Suprapubic skin (tissue), 4 donors: ENCODE measurements at regions not wholly inside any gene's neighbourhood (a gene's known extent, or its start where the extent isn't known, plus 50 kb on each side); places are given as distances from the start of the nearest gene placed in this dataset.

Experiments
- DNase-seq, 2 donors: peaks; one replicate each; pipeline ENCODE4 v3.0.0-alpha.2; 2019; ENCODE audit warnings: low spot score in 2 of 2
- H3K27ac ChIP-seq: fragments of 200-600 bp; sonication (generic); one replicate; pipeline ENCODE4 v1.5.1; 2019
- H3K27me3 ChIP-seq: fragments of 200-600 bp; sonication (generic); one replicate; pipeline ENCODE4 v1.5.1; 2019
- H3K36me3 ChIP-seq: fragments of 200-600 bp; sonication (generic); one replicate; pipeline ENCODE4 v1.5.1; 2019
- H3K4me1 ChIP-seq: fragments of 200-600 bp; sonication (generic); one replicate; pipeline ENCODE4 v1.5.1; 2019
- H3K4me3 ChIP-seq: fragments of 200-600 bp; sonication (generic); one replicate; pipeline ENCODE4 v1.5.1; 2019; ENCODE audit warnings: mild to moderate bottlenecking
- H3K9me3 ChIP-seq: fragments of 200-600 bp; sonication (generic); one replicate; pipeline ENCODE4 v1.5.1; 2019
- EP300 ChIP-seq: sonication (generic); formaldehyde crosslinking; IDR thresholded peaks from one replicate; pipeline ENCODE4 v1.6.1; 2017; ENCODE audit warnings: antibody characterized with exemption
- POLR2A ChIP-seq, 2 donors: fragments of 450-650 bp; IDR thresholded peaks; one replicate each; pipeline ENCODE4 v1.6.1; 2017; ENCODE audit warnings: antibody characterized with exemption in 2 of 2, mild to moderate bottlenecking in 2 of 2, moderate library complexity in 2 of 2
- POLR2AphosphoS5 ChIP-seq, 3 donors: sonication (generic); formaldehyde crosslinking; IDR thresholded peaks; one replicate each; pipeline ENCODE4 v1.6.1; 2017; ENCODE audit warnings: antibody characterized with exemption in 3 of 3
- WGBS: methylation state at CpG from one replicate; pipeline ENCODE4 v1.1.5; 2018; 5-methylcytosine and 5-hydroxymethylcytosine counted together
- TF ChIP-seq, protein P1 (sequence below), 2 donors: fragments of 200-600 bp in 1 of 2; fragments of 450-650 bp in 1 of 2; sonication (generic) in 1 of 2; IDR thresholded peaks; one replicate each; pipeline ENCODE4 v1.5.1; 2016 to 2019; ENCODE audit warnings: antibody characterized with exemption in 2 of 2, mild to moderate bottlenecking in 1 of 2, moderate library complexity in 1 of 2

DNA sequence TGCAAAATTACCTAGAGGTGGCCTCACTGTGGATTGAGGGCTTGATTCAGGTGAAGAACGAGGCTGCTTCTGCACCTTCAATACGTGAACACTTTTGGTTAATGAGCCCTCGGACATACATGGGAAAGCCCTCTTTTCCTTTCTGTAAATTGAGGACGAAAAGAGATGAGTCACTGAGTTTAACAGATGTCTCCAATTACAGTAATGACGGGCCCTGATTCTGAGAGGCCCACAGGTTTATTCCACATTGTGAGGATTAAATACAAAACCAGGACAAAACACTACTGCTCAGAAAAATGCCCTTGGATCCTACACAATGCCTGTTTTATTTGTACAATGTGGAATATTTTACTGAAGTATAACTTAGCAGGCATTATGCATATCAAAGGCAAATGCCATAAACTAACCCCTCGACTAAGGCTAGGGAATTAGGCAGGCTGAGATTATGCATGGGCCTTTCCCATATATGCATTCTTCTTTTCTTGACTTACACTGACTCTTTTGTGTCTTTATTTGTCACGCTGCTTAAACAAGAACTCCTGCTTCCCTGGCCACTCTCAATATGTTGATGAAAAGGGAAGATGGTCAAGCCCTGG is 819.9 kb downstream of the OLFM4 start:
- DNase-seq: no peak

GRCh38 chr13:53854321-53854720 is 825.7 kb downstream of the OLFM4 start:
- WGBS: 94% methylated on average over 4 of the region's 4 CpGs
- no peak for DNase-seq
- TF ChIP-seq, protein P1, sequence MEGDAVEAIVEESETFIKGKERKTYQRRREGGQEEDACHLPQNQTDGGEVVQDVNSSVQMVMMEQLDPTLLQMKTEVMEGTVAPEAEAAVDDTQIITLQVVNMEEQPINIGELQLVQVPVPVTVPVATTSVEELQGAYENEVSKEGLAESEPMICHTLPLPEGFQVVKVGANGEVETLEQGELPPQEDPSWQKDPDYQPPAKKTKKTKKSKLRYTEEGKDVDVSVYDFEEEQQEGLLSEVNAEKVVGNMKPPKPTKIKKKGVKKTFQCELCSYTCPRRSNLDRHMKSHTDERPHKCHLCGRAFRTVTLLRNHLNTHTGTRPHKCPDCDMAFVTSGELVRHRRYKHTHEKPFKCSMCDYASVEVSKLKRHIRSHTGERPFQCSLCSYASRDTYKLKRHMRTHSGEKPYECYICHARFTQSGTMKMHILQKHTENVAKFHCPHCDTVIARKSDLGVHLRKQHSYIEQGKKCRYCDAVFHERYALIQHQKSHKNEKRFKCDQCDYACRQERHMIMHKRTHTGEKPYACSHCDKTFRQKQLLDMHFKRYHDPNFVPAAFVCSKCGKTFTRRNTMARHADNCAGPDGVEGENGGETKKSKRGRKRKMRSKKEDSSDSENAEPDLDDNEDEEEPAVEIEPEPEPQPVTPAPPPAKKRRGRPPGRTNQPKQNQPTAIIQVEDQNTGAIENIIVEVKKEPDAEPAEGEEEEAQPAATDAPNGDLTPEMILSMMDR (IDR thresholded peaks at IDR 0.05): no peak
- TF ChIP-seq POLR2A (IDR thresholded peaks at IDR 0.05) (no peak), POLR2AphosphoS5 (IDR thresholded peaks at IDR 0.05) (no peak), EP300 (no peak)
- no peaks in the 10 kb centered on the region for H3K27me3 ChIP-seq
- no peaks in the 10 kb centered on the region for H3K9me3 ChIP-seq
- no peak overlapping the region for H3K4me3 ChIP-seq
- H3K4me1 ChIP-seq: no peaks in the 10 kb centered on the region
- no peaks in the 10 kb centered on the region for H3K36me3 ChIP-seq
- H3K27ac ChIP-seq: no peak overlapping the region

More for the DNA sequence above, 819.9 kb downstream of the OLFM4 start:
- no peak overlapping the region for H3K27ac ChIP-seq
- no peaks in the 10 kb centered on the region for H3K36me3 ChIP-seq
- WGBS: 60% methylated on average over 7 of the region's 7 CpGs
- TF ChIP-seq, protein P1 (IDR thresholded peaks at IDR 0.05): no peak
- TF ChIP-seq POLR2AphosphoS5 (IDR thresholded peaks at IDR 0.05): no peak
- no peak for TF ChIP-seq POLR2A (IDR thresholded peaks at IDR 0.05)
- no peak for TF ChIP-seq EP300
- H3K4me1 ChIP-seq: no peaks in the 10 kb centered on the region
- no peaks in the 10 kb centered on the region for H3K9me3 ChIP-seq
- no peak overlapping the region for H3K4me3 ChIP-seq
- no peaks in the 10 kb centered on the region for H3K27me3 ChIP-seq

DNA sequence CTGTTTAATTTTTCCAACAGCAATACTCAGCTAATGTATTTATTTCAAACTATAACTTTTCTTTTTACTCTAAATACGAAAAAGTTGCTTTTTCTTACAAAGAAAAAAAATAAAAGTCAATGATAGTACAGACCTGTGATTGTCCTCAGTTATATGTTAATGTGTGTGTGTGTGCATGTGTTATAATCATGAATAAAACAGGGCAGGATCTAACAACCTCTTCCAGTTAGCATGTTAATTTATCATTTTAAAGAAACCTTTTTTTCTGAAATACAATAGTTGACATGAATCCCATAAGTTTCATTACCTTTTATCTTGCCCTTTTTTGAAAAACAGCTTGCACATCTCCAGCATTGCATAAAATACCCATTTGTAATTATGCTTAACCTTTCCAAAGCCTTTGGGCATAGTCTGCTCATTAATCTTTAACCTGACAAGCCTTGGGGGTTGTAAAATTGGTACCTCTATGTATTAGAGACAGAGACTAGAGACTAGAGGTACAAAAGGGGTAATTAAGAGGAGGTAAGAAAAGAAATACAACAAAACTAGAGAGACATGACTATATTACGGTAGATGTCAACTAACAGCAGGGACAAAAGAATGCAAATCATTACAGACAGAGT is 828.1 kb downstream of the OLFM4 start:
- Histone ChIP-seq H3K27ac (no peak overlapping the region), H3K27me3 (no peaks in the 10 kb centered on the region), H3K36me3 (no peaks in the 10 kb centered on the region), H3K4me3 (no peak overlapping the region), H3K9me3 (no peaks in the 10 kb centered on the region), H3K4me1 (no peaks in the 10 kb centered on the region)
- TF ChIP-seq POLR2AphosphoS5 (IDR thresholded peaks at IDR 0.05) (no peak), EP300 (no peak), POLR2A (IDR thresholded peaks at IDR 0.05) (no peak)
- TF ChIP-seq, protein P1 (IDR thresholded peaks at IDR 0.05): no peak
- WGBS: 59% methylated on average over 2 of the region's 2 CpGs
- no peak for DNase-seq

DNA sequence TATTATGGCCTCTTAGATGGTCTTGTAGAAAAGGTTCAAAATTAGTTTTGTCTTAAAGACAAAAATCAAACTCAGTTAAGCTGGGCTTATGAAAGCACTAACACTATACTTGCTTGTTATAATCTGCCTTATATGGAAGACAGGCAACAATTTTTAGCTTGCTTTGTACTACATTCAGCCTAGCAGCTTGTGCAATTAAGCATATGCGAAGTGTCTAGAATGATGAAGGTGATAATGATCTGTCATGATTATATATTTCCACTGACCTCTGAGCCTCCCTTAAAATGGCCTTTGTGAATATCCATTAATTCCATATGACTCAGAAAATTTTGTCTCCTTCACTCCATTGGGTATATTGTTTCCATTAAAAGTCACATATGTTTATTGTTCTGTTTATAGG is 834.9 kb downstream of the OLFM4 start:
- WGBS: 52% methylated on average over 1 of the region's 1 CpG

GRCh38 chr13:53873558-53873957 is 844.9 kb downstream of the OLFM4 start:
- H3K4me3 ChIP-seq: no peak overlapping the region
- no peak for TF ChIP-seq EP300
- no peaks in the 10 kb centered on the region for H3K36me3 ChIP-seq
- no peak overlapping the region for H3K27ac ChIP-seq
- no peaks in the 10 kb centered on the region for H3K27me3 ChIP-seq
- 80% methylated on average over 15 of the region's 15 CpGs for WGBS
- no peaks in the 10 kb centered on the region for H3K9me3 ChIP-seq
- no peak for DNase-seq
- no peaks in the 10 kb centered on the region for H3K4me1 ChIP-seq

More for the DNA sequence above, 834.9 kb downstream of the OLFM4 start:
- no peak for DNase-seq
- TF ChIP-seq POLR2AphosphoS5 (IDR thresholded peaks at IDR 0.05): no peak
- TF ChIP-seq EP300: no peak
- no peak for TF ChIP-seq POLR2A (IDR thresholded peaks at IDR 0.05)
- TF ChIP-seq, protein P1 (IDR thresholded peaks at IDR 0.05): no peak
- no peak overlapping the region for H3K27ac ChIP-seq
- H3K4me1 ChIP-seq: no peaks in the 10 kb centered on the region
- H3K9me3 ChIP-seq: no peaks in the 10 kb centered on the region
- no peaks in the 10 kb centered on the region for H3K36me3 ChIP-seq
- no peaks in the 10 kb centered on the region for H3K27me3 ChIP-seq
- H3K4me3 ChIP-seq: no peak overlapping the region
